Progenitor cell of endocrine pancreas (in vitro differentiated cells): ENCODE measurements at regions not wholly inside any gene's neighbourhood (a gene's known extent, or its start where the extent isn't known, plus 50 kb on each side); places are given as distances from the start of the nearest gene placed in this dataset.

ENCODE experiments used
- DNase-seq: peaks from one replicate; pipeline ENCODE4 v3.0.0; 2021; ENCODE audit warnings: low spot score; ENCODE audit not compliant: unreplicated experiment
- H3K27ac Mint-ChIP-seq: 2 replicates; pipeline ENCODE4 v1.8.0; 2021; ENCODE audit warnings: mild to moderate bottlenecking, moderate library complexity, mixed read lengths
- H3K27me3 Mint-ChIP-seq: 2 replicates; pipeline ENCODE4 v1.8.0; 2021; ENCODE audit warnings: mixed read lengths
- H3K36me3 Mint-ChIP-seq: 2 replicates; pipeline ENCODE4 v1.8.0; 2022; ENCODE audit warnings: mixed read lengths; ENCODE audit not compliant: insufficient read depth
- H3K4me1 Mint-ChIP-seq: 2 replicates; pipeline ENCODE4 v1.8.0; 2021; ENCODE audit warnings: low read depth, mixed read lengths
- H3K4me3 Mint-ChIP-seq: 2 replicates; pipeline ENCODE4 v1.8.0; 2021; ENCODE audit warnings: low read depth, mild to moderate bottlenecking, moderate library complexity, mixed read lengths
- H3K9me3 Mint-ChIP-seq: 2 replicates; pipeline ENCODE4 v1.8.0; 2021; ENCODE audit warnings: low read depth, mixed read lengths
- CTCF ChIP-seq: fragments of 200-600 bp; sonication (generic); IDR thresholded peaks from one replicate; pipeline ENCODE4 v1.5.0; 2021; ENCODE audit warnings: antibody characterized with exemption, mild to moderate bottlenecking; ENCODE audit not compliant: unreplicated experiment

GRCh38 chr5:1725641-1726468 lies 73.8 kb downstream of the MRPL36 start:
- Mint-ChIP-seq H3K9me3 (no peaks in the 10 kb centered on the region), H3K36me3 (no peaks in the 10 kb centered on the region), H3K4me1 (no peaks in the 10 kb centered on the region), H3K27me3 (peaks cover 35% of the 10 kb centered on the region), H3K27ac (no peak overlapping the region), H3K4me3 (no peak overlapping the region)
- no peak for TF ChIP-seq CTCF
- peak; percentile 7 for DNase-seq

GRCh38 chr5:1724822-1725602 lies 74.6 kb downstream of the MRPL36 start:
- DNase-seq = peak; percentile 10
- H3K4me1 Mint-ChIP-seq = no peaks in the 10 kb centered on the region
- no peak for TF ChIP-seq CTCF
- H3K36me3 Mint-ChIP-seq = no peaks in the 10 kb centered on the region
- peaks cover 3% of the 10 kb centered on the region for H3K9me3 Mint-ChIP-seq
- peak overlapping the region; percentile 62 for H3K4me3 Mint-ChIP-seq
- peaks cover 40% of the 10 kb centered on the region for H3K27me3 Mint-ChIP-seq
- no peak overlapping the region for H3K27ac Mint-ChIP-seq

- H3K4me1 Mint-ChIP-seq = no peaks in the 10 kb centered on the region
- no peak overlapping the region for H3K27ac Mint-ChIP-seq
- no peak overlapping the region for H3K4me3 Mint-ChIP-seq
- H3K36me3 Mint-ChIP-seq = no peaks in the 10 kb centered on the region
- peaks cover 10% of the 10 kb centered on the region for H3K9me3 Mint-ChIP-seq
- no peak for TF ChIP-seq CTCF
- peaks cover 40% of the 10 kb centered on the region for H3K27me3 Mint-ChIP-seq
- DNase-seq = peak; percentile 8
These were observed 75.4 kb downstream of the MRPL36 start for GRCh38 chr5:1723957-1724821.

- no peak for DNase-seq
- H3K4me3 Mint-ChIP-seq = no peak overlapping the region
These were observed 76.2 kb downstream of the MRPL36 start for GRCh38 chr5:1723476-1723875.

More at GRCh38 chr5:1723476-1723875, 76.2 kb downstream of the MRPL36 start:
- H3K27me3 Mint-ChIP-seq = peaks cover 40% of the 10 kb centered on the region
- H3K4me1 Mint-ChIP-seq = no peaks in the 10 kb centered on the region
- no peak for TF ChIP-seq CTCF
- H3K27ac Mint-ChIP-seq = no peak overlapping the region
- peaks cover 2% of the 10 kb centered on the region for H3K36me3 Mint-ChIP-seq
- peaks cover 17% of the 10 kb centered on the region for H3K9me3 Mint-ChIP-seq
